ENCODE measurements at regions not wholly inside any gene's neighbourhood (a gene's known extent, or its start where the extent isn't known, plus 50 kb on each side); places are given as distances from the start of the nearest gene placed in this dataset.

- H2AK5ac ChIP-seq (ENCODE audit: low read depth, low read length), result no peak overlapping the region
- no peak overlapping the region for H4K5ac ChIP-seq (ENCODE audit: insufficient read length, low read depth, low read length)
- 94% methylated on average over 3 of the region's 3 CpGs; no CpG with 5 or more reads in 1 of the 2 experiments for WGBS, 2 experiments (ENCODE audit: extremely low coverage in 1 of 2, insufficient coverage in 1 of 2, insufficient read length in 1 of 2, insufficient replicate concordance in 2 of 2, low coverage in 1 of 2, low lambda C conversion rate in 2 of 2, missing lambda C conversion rate in 1 of 2)
- no peak overlapping the region for H2BK15ac ChIP-seq (ENCODE audit: low read length)
- ChIA-PET POLR2A (ENCODE audit: partially characterized antibody) (no interaction called here), CTCF (ENCODE audit: partially characterized antibody) (interaction anchor here (1.7 to 2.4 kb wide), 3 partner anchors 10 to 172 kb away, joined by 5 to 9 read pairs (median 7); no protein-coding TSS in a partner anchor)
- no peak overlapping the region for H2BK120ac ChIP-seq (replicated peaks; ENCODE audit: low read depth, low read length)
- H3K23me2 ChIP-seq (ENCODE audit: low read depth, low read length), result no peaks in the 10 kb centered on the region
- no peak overlapping the region for H3K23ac ChIP-seq (ENCODE audit: insufficient read length)
- H3K56ac ChIP-seq (replicated peaks; ENCODE audit: insufficient read length, low read depth, low read length), result no peak overlapping the region
- no peak for DNase-seq (ENCODE audit: low read depth in 1 of 2, low spot score in 2 of 2)
- no peak overlapping the region for H3K27ac ChIP-seq (ENCODE audit: low read depth, low read length)
- H3K79me2 ChIP-seq (ENCODE audit: control insufficient read depth in 1 of 2, insufficient read depth in 2 of 2, low read length in 2 of 2), result peaks cover 0 to 2% of the 10 kb centered on the region in 2 experiments; a peak in 1 of 4 replicates
- peaks cover 0 to 5% (median 1%) of the 10 kb centered on the region in 4 experiments; a peak in 2 of 7 replicates for H3K4me1 ChIP-seq (replicated peaks in 1 of 4; ENCODE audit: control insufficient read depth in 3 of 4, insufficient read depth in 4 of 4, low read length in 3 of 4)
- H3K9me3 ChIP-seq (ENCODE audit: insufficient read depth in 2 of 2, low read depth in 1 of 2, low read length in 1 of 2), result no peaks in the 10 kb centered on the region
- peaks cover 5% of the 10 kb centered on the region; the same call in 1 of the 2 replicates for H3K79me1 ChIP-seq (ENCODE audit: low read depth, low read length)
- no peak overlapping the region for H3K18ac ChIP-seq (ENCODE audit: extremely low read depth, low read length)
- FAIRE-seq, result no peak
- no peak overlapping the region for H3K4ac ChIP-seq (replicated peaks; ENCODE audit: insufficient read length, low read depth, low read length)
- H4K20me1 ChIP-seq (replicated peaks in 1 of 2; ENCODE audit: control insufficient read depth in 1 of 2, insufficient read depth in 2 of 2, low read length in 2 of 2), result no peaks in the 10 kb centered on the region
- H3K14ac ChIP-seq (ENCODE audit: insufficient read length), result no peak overlapping the region
- no peaks in the 10 kb centered on the region for H3K36me3 ChIP-seq (ENCODE audit: control insufficient read depth in 2 of 4, insufficient read depth in 4 of 4, low read length in 3 of 4)
- no peak overlapping the region for H3K9ac ChIP-seq (replicated peaks in 1 of 4; ENCODE audit: extremely low read depth in 1 of 4, low read depth in 3 of 4, low read length in 3 of 4)
- H4K91ac ChIP-seq (replicated peaks; ENCODE audit: insufficient read length, low read length), result no peak overlapping the region
- H2BK20ac ChIP-seq (ENCODE audit: low read length), result no peak overlapping the region
- H3K4me2 ChIP-seq (ENCODE audit: insufficient read depth in 1 of 2, low read depth in 2 of 2, low read length in 2 of 2), result no peak overlapping the region
- H2AFZ ChIP-seq (ENCODE audit: low read length), result no peak overlapping the region
- no peaks in the 10 kb centered on the region for H3K27me3 ChIP-seq (replicated peaks in 1 of 4; ENCODE audit: control insufficient read depth in 3 of 4, extremely low read depth in 1 of 4, insufficient read depth in 3 of 4, low read length in 3 of 4)
- no peak overlapping the region for H2BK5ac ChIP-seq (ENCODE audit: low read depth, low read length)
- no peak overlapping the region for H2BK12ac ChIP-seq (ENCODE audit: low read depth, low read length)
- no peak overlapping the region for H3K4me3 ChIP-seq (ENCODE audit: extremely low read depth in 1 of 4, insufficient read depth in 2 of 4, low read depth in 3 of 4, low read length in 4 of 4)
- H4K8ac ChIP-seq (ENCODE audit: extremely low read depth, insufficient read depth, low read length), result no peak overlapping the region
- TF ChIP-seq SP1 (IDR thresholded peaks at IDR 0.05; ENCODE audit: low read depth, low read length) (no peak), MAFK (IDR thresholded peaks at IDR 0.05; ENCODE audit: low read depth, low read length) (no peak), JUND (IDR thresholded peaks at IDR 0.05; ENCODE audit: low read length) (no peak), RFX5 (IDR thresholded peaks at IDR 0.05; ENCODE audit: borderline replicate concordance, low read depth, low read length) (no peak)
Observed at GRCh38 chr4:56127716-56128115, 179.0 kb downstream of the CEP135 start.
